Psoas muscle (tissue), 7 donors: ENCODE measurements at regions not wholly inside any gene's neighbourhood (a gene's known extent, or its start where the extent isn't known, plus 50 kb on each side); places are given as distances from the start of the nearest gene placed in this dataset.

Source experiments
- ATAC-seq, 4 donors: fragments of 200-7000 bp; cut with Tn5 transposase; one replicate each; pipeline ENCODE4 v1.9.1; 2020; ENCODE audit warnings: moderate library complexity in 3 of 4, mild to moderate bottlenecking in 2 of 4
- DNase-seq, 2 donors: peaks; one replicate each; pipeline ENCODE4 v3.0.0-alpha.2; 2020
- H3K27ac ChIP-seq: fragments of 200-600 bp; one replicate; pipeline ENCODE4 v1.8.0; 2022
- H3K27me3 ChIP-seq, 3 donors: fragments of 200-600 bp in 1 of 3; one replicate each; pipeline versions ENCODE4 v1.6.1 to v1.8.0; 2013 to 2022; ENCODE audit warnings: low read length in 2 of 3, mild to moderate bottlenecking in 2 of 3, moderate library complexity in 1 of 3; ENCODE audit not compliant: insufficient read depth in 3 of 3
- H3K36me3 ChIP-seq, 2 donors: fragments of 200-600 bp in 1 of 2; one replicate each; pipeline versions ENCODE4 v1.6.1 to v1.8.0; 2013 to 2022; ENCODE audit warnings: low read depth in 1 of 2, mild to moderate bottlenecking in 1 of 2, moderate library complexity in 1 of 2; ENCODE audit not compliant: insufficient read depth in 1 of 2
- H3K4me1 ChIP-seq: fragments of 200-600 bp; one replicate; pipeline ENCODE4 v1.8.0; 2022
- H3K4me3 ChIP-seq: fragments of 200-600 bp; one replicate; pipeline ENCODE4 v1.8.0; 2022; ENCODE audit warnings: mild to moderate bottlenecking
- H3K9me3 ChIP-seq: fragments of 200-600 bp; one replicate; pipeline ENCODE4 v1.8.0; 2022
- WGBS, 3 donors: extraction: QIAGEN DNeasy Blood & Tissue Kit; methylation state at CpG; one replicate each; pipeline versions ENCODE4 v1.1.6 to v1.1.7; 2013; 5-methylcytosine and 5-hydroxymethylcytosine counted together
- intact Hi-C, 2 donors: fragments of 100-400 bp; cut with DNase I; formaldehyde crosslinking; loops; one replicate each; pipeline versions ENCODE4 v1.11.0 to v1.14.2; 2022
- TF ChIP-seq, protein P1 (sequence below): fragments of 200-600 bp; IDR thresholded peaks from one replicate; pipeline ENCODE4 v1.8.0; 2022; ENCODE audit warnings: antibody characterized with exemption
- donor health status: healthy with polysubstance abuse.
- donor health status: DM: no; HTN: no; CAD: no; lungs with moderate emphysema.
- donor health status: Bipolar disorder and iron deficiency.
- donor health status: healthy.
- donor health status: DM: yes; HTN: yes; CAD: no.
- donor health status: DM: no; HTN: no; CAD: no.
- donor health status: DM: yes; HTN: yes; CAD: no.

DNA sequence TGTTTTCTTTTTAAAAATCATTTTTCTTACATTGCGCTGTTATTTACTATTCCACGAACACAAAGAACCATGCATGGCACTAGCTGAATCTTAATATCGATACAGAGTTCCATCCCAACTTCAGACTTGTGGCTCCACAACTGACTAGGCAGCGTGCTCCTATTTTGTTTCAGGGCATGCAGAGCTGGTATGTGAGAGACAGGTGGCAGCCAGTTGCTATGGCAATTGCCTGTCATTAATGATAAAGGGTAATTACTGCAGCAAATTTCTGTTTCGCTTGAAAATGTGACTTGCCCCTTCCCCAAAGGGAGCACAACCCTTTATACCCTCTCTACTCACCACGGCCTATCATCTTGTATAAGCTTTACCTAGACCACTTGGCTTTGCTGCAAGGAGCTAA is 113.1 kb upstream of the G2E3 start:
- ATAC-seq (no peak), DNase-seq (no peak)
- TF ChIP-seq, protein P1, sequence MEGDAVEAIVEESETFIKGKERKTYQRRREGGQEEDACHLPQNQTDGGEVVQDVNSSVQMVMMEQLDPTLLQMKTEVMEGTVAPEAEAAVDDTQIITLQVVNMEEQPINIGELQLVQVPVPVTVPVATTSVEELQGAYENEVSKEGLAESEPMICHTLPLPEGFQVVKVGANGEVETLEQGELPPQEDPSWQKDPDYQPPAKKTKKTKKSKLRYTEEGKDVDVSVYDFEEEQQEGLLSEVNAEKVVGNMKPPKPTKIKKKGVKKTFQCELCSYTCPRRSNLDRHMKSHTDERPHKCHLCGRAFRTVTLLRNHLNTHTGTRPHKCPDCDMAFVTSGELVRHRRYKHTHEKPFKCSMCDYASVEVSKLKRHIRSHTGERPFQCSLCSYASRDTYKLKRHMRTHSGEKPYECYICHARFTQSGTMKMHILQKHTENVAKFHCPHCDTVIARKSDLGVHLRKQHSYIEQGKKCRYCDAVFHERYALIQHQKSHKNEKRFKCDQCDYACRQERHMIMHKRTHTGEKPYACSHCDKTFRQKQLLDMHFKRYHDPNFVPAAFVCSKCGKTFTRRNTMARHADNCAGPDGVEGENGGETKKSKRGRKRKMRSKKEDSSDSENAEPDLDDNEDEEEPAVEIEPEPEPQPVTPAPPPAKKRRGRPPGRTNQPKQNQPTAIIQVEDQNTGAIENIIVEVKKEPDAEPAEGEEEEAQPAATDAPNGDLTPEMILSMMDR = no peak
- H3K36me3 ChIP-seq = no peaks in the 10 kb centered on the region
- intact Hi-C loops = no loop called here
- no peak overlapping the region for H3K4me3 ChIP-seq
- no peak overlapping the region for H3K27ac ChIP-seq
- H3K4me1 ChIP-seq = peaks cover 5% of the 10 kb centered on the region
- H3K27me3 ChIP-seq = no peaks in the 10 kb centered on the region
- WGBS, 3 donors = 65 to 67% (median 65%) methylated on average over 6 of the region's 6 CpGs
- H3K9me3 ChIP-seq = no peaks in the 10 kb centered on the region

DNA sequence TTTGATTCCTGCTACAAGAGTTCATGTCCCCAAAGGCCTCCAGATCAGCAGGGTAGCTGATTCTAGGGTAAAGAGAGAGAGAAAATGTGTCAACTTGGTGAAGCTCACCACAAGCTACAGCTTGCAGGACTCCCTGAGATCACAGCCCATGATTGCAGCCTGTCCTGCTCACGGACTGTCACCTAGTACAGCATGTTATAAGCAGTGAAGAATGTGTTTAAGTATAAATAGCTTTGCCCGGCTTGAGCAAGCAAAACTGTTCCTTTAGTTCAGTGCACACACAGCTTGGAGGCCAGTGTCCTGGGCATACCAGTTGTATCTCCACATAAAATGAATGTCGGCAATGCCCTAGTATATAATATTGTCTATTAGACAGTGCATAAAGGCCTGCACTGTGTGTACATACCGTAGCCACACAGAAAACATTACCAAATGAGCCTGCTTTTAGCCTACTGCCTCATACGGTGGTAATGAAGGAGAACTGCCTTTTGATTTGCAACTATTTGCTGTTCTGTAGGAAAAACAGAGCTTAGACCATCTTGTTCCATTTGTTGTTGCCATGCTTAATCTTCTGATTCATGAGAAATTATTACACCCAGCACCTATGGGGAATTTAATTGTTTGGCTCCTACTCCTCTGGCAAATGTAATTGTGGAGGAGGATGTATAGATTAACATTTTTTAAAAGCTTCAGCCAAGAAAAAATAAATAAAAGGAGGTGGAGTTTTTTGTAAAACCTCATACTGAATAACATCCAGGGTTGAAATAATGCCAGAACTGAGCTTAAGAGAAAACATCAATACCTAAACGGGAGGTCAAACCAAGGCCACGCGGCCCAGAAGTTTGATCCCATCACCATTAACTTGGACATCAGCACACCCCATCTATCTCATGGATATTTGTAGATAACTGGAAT is 108.1 kb upstream of the G2E3 start:
- no peak for DNase-seq
- Histone ChIP-seq H3K4me1 (peaks cover 5% of the 10 kb centered on the region), H3K27ac (no peak overlapping the region)

DNA sequence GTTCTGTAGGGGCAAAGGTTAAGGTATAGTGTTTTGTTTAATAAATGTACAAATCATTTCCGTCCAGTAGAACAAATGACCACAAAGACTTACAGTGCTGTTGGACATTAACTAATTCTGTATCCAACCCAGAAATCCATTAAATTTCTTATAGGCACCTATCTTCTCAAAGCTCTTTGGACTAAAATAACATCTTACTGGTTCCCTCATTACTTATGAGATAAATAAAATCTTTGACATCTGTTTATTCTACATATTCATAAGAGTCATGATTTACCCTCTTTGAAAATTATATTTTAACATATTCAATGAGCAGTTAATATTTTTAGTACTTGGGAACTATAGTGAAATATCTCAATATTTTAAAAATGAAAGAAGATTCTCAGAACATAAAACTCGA is 102.7 kb upstream of the G2E3 start:
- no peaks in the 10 kb centered on the region for H3K4me1 ChIP-seq
- H3K27me3 ChIP-seq = no peaks in the 10 kb centered on the region
- intact Hi-C loops = no loop called here
- TF ChIP-seq, protein P1 = no peak
- no peaks in the 10 kb centered on the region for H3K9me3 ChIP-seq
- WGBS, 3 donors = 84 to 94% (median 86%) methylated on average over 2 of the region's 2 CpGs
- DNase-seq (no peak), ATAC-seq (no peak)
- H3K36me3 ChIP-seq = no peaks in the 10 kb centered on the region
- H3K27ac ChIP-seq = no peak overlapping the region
- no peak overlapping the region for H3K4me3 ChIP-seq

More for the DNA sequence above, 108.1 kb upstream of the G2E3 start:
- TF ChIP-seq, protein P1 = no peak
- intact Hi-C loops = no loop called here
- whole genome bisulfite sequencing, 3 donors = 51 to 66% (median 54%) methylated on average over 8 of the region's 8 CpGs
- ATAC-seq = peak; percentile 75 to 98 (median 93)
- Histone ChIP-seq H3K9me3 (no peaks in the 10 kb centered on the region), H3K4me3 (no peak overlapping the region), H3K36me3 (no peaks in the 10 kb centered on the region), H3K27me3 (no peaks in the 10 kb centered on the region)

DNA sequence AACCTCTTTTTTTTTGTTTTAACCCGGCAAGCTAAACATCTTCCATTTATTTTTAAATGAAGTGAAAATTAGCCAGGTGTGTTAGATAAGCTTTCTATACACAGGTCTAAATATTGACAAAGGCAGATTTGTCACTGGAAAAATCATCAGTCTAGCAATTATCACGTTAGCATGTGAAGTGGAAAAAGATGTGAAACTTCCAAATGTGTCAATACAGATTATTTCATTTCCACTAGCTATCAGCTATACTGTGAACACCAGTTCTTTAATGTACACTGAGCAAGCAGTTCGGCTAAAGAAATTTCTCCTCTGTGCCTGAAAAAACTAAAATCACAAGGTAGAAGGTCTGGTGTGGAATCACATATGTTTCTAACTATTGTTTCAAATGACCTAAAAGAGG is 96.6 kb upstream of the G2E3 start:
- WGBS, 3 donors = 79 to 83% (median 82%) methylated on average over 3 of the region's 3 CpGs
- no peaks in the 10 kb centered on the region for H3K27me3 ChIP-seq
- intact Hi-C loops = no loop called here
- DNase-seq (no peak), ATAC-seq (no peak)
- no peaks in the 10 kb centered on the region for H3K36me3 ChIP-seq
- no peak overlapping the region for H3K27ac ChIP-seq
- TF ChIP-seq, protein P1 = no peak
- H3K9me3 ChIP-seq = no peaks in the 10 kb centered on the region
- no peak overlapping the region for H3K4me3 ChIP-seq
- H3K4me1 ChIP-seq = no peaks in the 10 kb centered on the region

DNA sequence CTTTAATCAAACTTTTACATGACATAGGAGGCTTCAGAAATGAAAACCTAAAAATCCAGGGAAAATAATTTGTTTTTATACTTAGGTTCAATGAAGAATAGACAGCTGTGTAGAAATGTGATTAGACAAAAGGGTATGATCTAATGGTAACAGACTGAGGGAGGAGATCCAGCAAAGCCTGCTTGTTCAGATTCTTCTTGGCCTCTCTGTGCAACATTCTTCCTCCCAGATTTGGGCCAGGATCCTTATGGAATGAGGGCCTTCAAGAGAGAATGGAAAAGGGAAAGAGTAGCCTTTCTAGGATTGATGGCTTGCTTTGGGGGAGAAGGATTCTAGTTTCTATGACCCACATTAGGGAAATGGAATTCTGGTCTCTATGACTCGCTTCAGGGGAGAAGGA is 94.5 kb upstream of the G2E3 start:
- TF ChIP-seq, protein P1 = no peak
- no peaks in the 10 kb centered on the region for H3K36me3 ChIP-seq
- no peak for ATAC-seq
- H3K4me1 ChIP-seq = no peaks in the 10 kb centered on the region
- intact Hi-C loops = no loop called here
- 70 to 75% (median 71%) methylated on average over 1 of the region's 1 CpG for WGBS, 3 donors
- no peak overlapping the region for H3K27ac ChIP-seq
- no peak for DNase-seq
- no peak overlapping the region for H3K4me3 ChIP-seq
- H3K27me3 ChIP-seq = no peaks in the 10 kb centered on the region
- no peaks in the 10 kb centered on the region for H3K9me3 ChIP-seq
